Right lobe of liver (tissue), 6 donors: ENCODE measurements at regions not wholly inside any gene's neighbourhood (a gene's known extent, or its start where the extent isn't known, plus 50 kb on each side); places are given as distances from the start of the nearest gene placed in this dataset.

Experiments used
- ATAC-seq, 4 donors: fragments of 200-7000 bp; cut with Tn5 transposase; one replicate each; pipeline ENCODE4 v1.9.1; 2020; ENCODE audit warnings: mild to moderate bottlenecking in 4 of 4, moderate library complexity in 4 of 4
- DNase-seq, 3 donors: peaks; one replicate each; pipeline ENCODE4 v3.0.0-alpha.2; 2020
- H3K27ac ChIP-seq, 3 donors: fragments of 200-600 bp; one replicate each; pipeline ENCODE4 v1.8.0; 2022
- H3K27me3 ChIP-seq, 2 donors: fragments of 200-600 bp; one replicate each; pipeline ENCODE4 v1.8.0; 2022
- H3K36me3 ChIP-seq, 4 donors: fragments of 200-600 bp; sonication (generic) in 1 of 4; one replicate each; pipeline versions ENCODE4 v1.5.1 to v1.8.0; 2017 to 2022; ENCODE audit warnings: control low read depth in 1 of 4
- H3K4me1 ChIP-seq, 4 donors: fragments of 200-600 bp; sonication (generic) in 1 of 4; one replicate each; pipeline versions ENCODE4 v1.5.1 to v1.8.0; 2017 to 2022; ENCODE audit warnings: control low read depth in 1 of 4
- H3K4me3 ChIP-seq, 3 donors: fragments of 200-600 bp; one replicate each; pipeline ENCODE4 v1.8.0; 2022
- H3K9me3 ChIP-seq, 4 donors: fragments of 200-600 bp; sonication (generic) in 1 of 4; one replicate each; pipeline versions ENCODE4 v1.5.1 to v1.8.0; 2017 to 2022; ENCODE audit warnings: control low read depth in 1 of 4
- CTCF ChIP-seq, 4 donors: fragments of 200-600 bp in 3 of 4; fragments of 450-650 bp in 1 of 4; IDR thresholded peaks; one replicate each; pipeline versions ENCODE4 v1.5.1 to v1.8.0; 2016 to 2022; ENCODE audit warnings: antibody characterized with exemption in 4 of 4, mild to moderate bottlenecking in 2 of 4
- POLR2A ChIP-seq: fragments of 450-650 bp; IDR thresholded peaks from one replicate; pipeline ENCODE4 v1.6.1; 2017; ENCODE audit warnings: antibody characterized with exemption, mild to moderate bottlenecking
- WGBS: methylation state at CpG from one replicate; pipeline ENCODE4 v1.1.6; 2018; ENCODE audit warnings: low coverage, low lambda C conversion rate; ENCODE audit not compliant: insufficient coverage; ENCODE audit errors: missing lambda C conversion rate; 5-methylcytosine and 5-hydroxymethylcytosine counted together
- intact Hi-C, 2 donors: fragments of 100-400 bp; cut with DNase I; formaldehyde crosslinking; loops; one replicate each; pipeline versions ENCODE4 v1.11.2 to v1.14.1; 2022
- donor health status: DM: no; HTN: yes; CAD: no.
- donor health status: DM: no; HTN: no; CAD: no.
- donor health status: DM: no; HTN: no; CAD: no.
- donor health status: DM: no; HTN: yes; CAD: no.
- donor health status: DM: no; HTN: yes; CAD: no.

- Histone ChIP-seq H3K9me3 (no peaks in the 10 kb centered on the region), H3K4me1 (no peaks in the 10 kb centered on the region), H3K4me3 (no peak overlapping the region), H3K27me3 (no peaks in the 10 kb centered on the region), H3K27ac (no peak overlapping the region), H3K36me3 (no peaks in the 10 kb centered on the region)
- no peak for ATAC-seq
- TF ChIP-seq CTCF (IDR thresholded peaks at IDR 0.05) = no peak
- no peak for TF ChIP-seq POLR2A
- WGBS = 71% methylated on average over 5 of the region's 5 CpGs
- intact Hi-C loops = no loop called here
- DNase-seq = no peak
Observed at GRCh38 chr3:23073724-23074305, 129.3 kb upstream of the UBE2E2 start.

DNA sequence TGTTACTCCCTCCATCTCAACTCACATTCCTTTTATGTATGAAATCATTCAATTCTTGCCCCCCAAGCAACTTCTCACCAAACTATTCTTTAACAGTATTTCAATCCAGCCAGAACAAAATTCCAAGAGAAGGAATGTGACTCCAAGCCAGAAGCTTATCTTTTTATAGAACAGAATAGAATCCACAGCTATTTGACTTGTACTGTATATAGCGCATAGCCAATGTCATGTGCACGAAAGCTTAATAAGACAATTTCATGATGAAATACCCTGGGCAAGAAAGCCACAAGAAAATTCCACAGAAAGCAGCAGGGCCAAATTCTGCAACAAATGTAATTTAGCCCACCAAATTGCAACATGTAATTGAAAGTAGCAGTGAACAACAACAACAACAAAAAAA lies 127.6 kb upstream of the UBE2E2 start:
- no peak for TF ChIP-seq CTCF (IDR thresholded peaks at IDR 0.05)
- TF ChIP-seq POLR2A = no peak
- Histone ChIP-seq H3K27ac (no peak overlapping the region), H3K36me3 (no peaks in the 10 kb centered on the region), H3K9me3 (no peaks in the 10 kb centered on the region), H3K4me3 (no peak overlapping the region), H3K27me3 (no peaks in the 10 kb centered on the region), H3K4me1 (no peaks in the 10 kb centered on the region)
- ATAC-seq (no peak), DNase-seq (no peak)
- intact Hi-C loops = no loop called here
- WGBS = 82% methylated on average over 2 of the region's 2 CpGs

- 55% methylated on average over 2 of the region's 2 CpGs for WGBS
Observed at GRCh38 chr3:23076437-23076836, 126.7 kb upstream of the UBE2E2 start.

GRCh38 chr3:23077126-23077525 lies 126.0 kb upstream of the UBE2E2 start:
- intact Hi-C loops = no loop called here
- H3K4me3 ChIP-seq = no peak overlapping the region
- no peaks in the 10 kb centered on the region for H3K36me3 ChIP-seq
- H3K9me3 ChIP-seq = no peaks in the 10 kb centered on the region
- 69% methylated on average over 4 of the region's 4 CpGs for WGBS
- no peak overlapping the region for H3K27ac ChIP-seq
- H3K27me3 ChIP-seq = no peaks in the 10 kb centered on the region
- TF ChIP-seq CTCF (IDR thresholded peaks at IDR 0.05) (no peak), POLR2A (no peak)
- DNase-seq (no peak), ATAC-seq (no peak)
- no peaks in the 10 kb centered on the region for H3K4me1 ChIP-seq

More at GRCh38 chr3:23076437-23076836, 126.7 kb upstream of the UBE2E2 start:
- H3K4me3 ChIP-seq = no peak overlapping the region
- DNase-seq = no peak
- no peak overlapping the region for H3K27ac ChIP-seq
- no peak for ATAC-seq
- H3K27me3 ChIP-seq = no peaks in the 10 kb centered on the region
- intact Hi-C loops = no loop called here
- no peak for TF ChIP-seq POLR2A
- TF ChIP-seq CTCF (IDR thresholded peaks at IDR 0.05) = no peak
- H3K36me3 ChIP-seq = no peaks in the 10 kb centered on the region
- no peaks in the 10 kb centered on the region for H3K9me3 ChIP-seq
- no peaks in the 10 kb centered on the region for H3K4me1 ChIP-seq

GRCh38 chr3:23078735-23079134 lies 124.4 kb upstream of the UBE2E2 start:
- no peak overlapping the region for H3K27ac ChIP-seq
- WGBS = 56% methylated on average over 6 of the region's 6 CpGs
- intact Hi-C loops = no loop called here

More at GRCh38 chr3:23078735-23079134, 124.4 kb upstream of the UBE2E2 start:
- DNase-seq (no peak), ATAC-seq (no peak)
- Histone ChIP-seq H3K36me3 (no peaks in the 10 kb centered on the region), H3K4me1 (no peaks in the 10 kb centered on the region), H3K4me3 (no peak overlapping the region), H3K9me3 (no peaks in the 10 kb centered on the region), H3K27me3 (no peaks in the 10 kb centered on the region)
- TF ChIP-seq CTCF (IDR thresholded peaks at IDR 0.05) = no peak
